ENCODE measurements at regions not wholly inside any gene's neighbourhood (a gene's known extent, or its start where the extent isn't known, plus 50 kb on each side); places are given as distances from the start of the nearest gene placed in this dataset.

- TF ChIP-seq, protein P1, sequence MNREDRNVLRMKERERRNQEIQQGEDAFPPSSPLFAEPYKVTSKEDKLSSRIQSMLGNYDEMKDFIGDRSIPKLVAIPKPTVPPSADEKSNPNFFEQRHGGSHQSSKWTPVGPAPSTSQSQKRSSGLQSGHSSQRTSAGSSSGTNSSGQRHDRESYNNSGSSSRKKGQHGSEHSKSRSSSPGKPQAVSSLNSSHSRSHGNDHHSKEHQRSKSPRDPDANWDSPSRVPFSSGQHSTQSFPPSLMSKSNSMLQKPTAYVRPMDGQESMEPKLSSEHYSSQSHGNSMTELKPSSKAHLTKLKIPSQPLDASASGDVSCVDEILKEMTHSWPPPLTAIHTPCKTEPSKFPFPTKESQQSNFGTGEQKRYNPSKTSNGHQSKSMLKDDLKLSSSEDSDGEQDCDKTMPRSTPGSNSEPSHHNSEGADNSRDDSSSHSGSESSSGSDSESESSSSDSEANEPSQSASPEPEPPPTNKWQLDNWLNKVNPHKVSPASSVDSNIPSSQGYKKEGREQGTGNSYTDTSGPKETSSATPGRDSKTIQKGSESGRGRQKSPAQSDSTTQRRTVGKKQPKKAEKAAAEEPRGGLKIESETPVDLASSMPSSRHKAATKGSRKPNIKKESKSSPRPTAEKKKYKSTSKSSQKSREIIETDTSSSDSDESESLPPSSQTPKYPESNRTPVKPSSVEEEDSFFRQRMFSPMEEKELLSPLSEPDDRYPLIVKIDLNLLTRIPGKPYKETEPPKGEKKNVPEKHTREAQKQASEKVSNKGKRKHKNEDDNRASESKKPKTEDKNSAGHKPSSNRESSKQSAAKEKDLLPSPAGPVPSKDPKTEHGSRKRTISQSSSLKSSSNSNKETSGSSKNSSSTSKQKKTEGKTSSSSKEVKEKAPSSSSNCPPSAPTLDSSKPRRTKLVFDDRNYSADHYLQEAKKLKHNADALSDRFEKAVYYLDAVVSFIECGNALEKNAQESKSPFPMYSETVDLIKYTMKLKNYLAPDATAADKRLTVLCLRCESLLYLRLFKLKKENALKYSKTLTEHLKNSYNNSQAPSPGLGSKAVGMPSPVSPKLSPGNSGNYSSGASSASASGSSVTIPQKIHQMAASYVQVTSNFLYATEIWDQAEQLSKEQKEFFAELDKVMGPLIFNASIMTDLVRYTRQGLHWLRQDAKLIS (CRISPR knock-in tag; IDR thresholded peaks at IDR 0.05; ENCODE audit: borderline replicate concordance): no peak
- TF ChIP-seq PRRX2 (CRISPR knock-in tag; IDR thresholded peaks at IDR 0.05) (no peak), MYBL2 (CRISPR knock-in tag; IDR thresholded peaks at IDR 0.05) (no peak), NR2C2 (CRISPR knock-in tag; IDR thresholded peaks at IDR 0.05) (no peak)
Measured at GRCh38 chr15:93378558-93378957, 289.5 kb upstream of the RGMA start (continued).

GRCh38 chr15:93372865-93373223, 283.8 kb upstream of the RGMA start:
- peaks cover 26% of the 10 kb centered on the region for H3K27me3 Mint-ChIP-seq (ENCODE audit: low read depth)
- TF ChIP-seq ZNF121 (CRISPR knock-in tag; IDR thresholded peaks at IDR 0.05) (no peak), TEAD1 (CRISPR knock-in tag; IDR thresholded peaks at IDR 0.05) (no peak), E2F5 (CRISPR knock-in tag; IDR thresholded peaks at IDR 0.05) (no peak)
- TF ChIP-seq, protein P2, sequence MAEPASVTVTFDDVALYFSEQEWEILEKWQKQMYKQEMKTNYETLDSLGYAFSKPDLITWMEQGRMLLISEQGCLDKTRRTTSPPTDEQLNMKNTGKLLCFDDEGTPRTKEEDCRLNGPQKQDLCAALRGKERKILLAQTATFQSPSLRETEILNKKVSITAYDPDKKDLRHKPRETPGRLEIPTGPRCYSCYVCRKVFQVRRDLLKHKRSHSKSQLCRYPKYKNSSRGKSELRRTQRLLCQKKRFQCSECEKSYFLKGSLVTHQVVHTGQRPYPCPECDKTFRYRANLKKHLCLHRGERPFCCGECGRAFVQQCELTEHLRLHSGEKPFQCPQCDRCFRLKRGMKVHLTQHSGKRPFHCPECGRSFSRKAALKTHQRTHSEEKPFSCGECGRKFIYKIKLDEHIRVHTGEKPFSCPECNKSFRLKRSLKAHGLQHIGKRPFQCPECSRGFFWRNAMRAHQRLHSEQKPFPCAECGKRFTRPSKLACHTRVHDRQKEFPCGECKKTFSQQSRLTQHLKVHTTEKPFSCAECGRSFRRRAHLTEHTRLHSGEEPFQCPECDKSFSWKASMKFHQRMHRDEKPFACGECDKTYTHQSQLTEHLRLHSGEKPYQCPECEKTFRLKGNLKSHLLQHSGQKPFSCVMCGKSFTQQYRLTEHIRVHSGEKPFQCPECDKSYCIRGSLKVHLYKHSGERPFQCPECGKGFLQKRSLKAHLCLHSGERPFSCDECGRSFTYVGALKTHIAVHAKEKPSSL (CRISPR knock-in tag; conservative IDR thresholded peaks at IDR 0.05): no peak
- H3K36me3 Mint-ChIP-seq: peaks cover 2% of the 10 kb centered on the region
- H3K4me3 Mint-ChIP-seq: no peak overlapping the region
- DNase-seq (ENCODE audit: low spot score): no peak
- peaks cover 11% of the 10 kb centered on the region for H3K9me3 Mint-ChIP-seq
- no peak for ATAC-seq
- peaks cover 10% of the 10 kb centered on the region for H3K4me1 Mint-ChIP-seq
- no peak overlapping the region for H3K27ac Mint-ChIP-seq
- ChIA-PET CTCF (no interaction called here), POLR2A (no interaction called here)

- H3K27ac Mint-ChIP-seq: no peak overlapping the region
- no peak overlapping the region for H3K4me3 Mint-ChIP-seq
- H3K4me1 Mint-ChIP-seq: peaks cover 8% of the 10 kb centered on the region
- CTCF ChIA-PET: no interaction called here
- H3K36me3 Mint-ChIP-seq: peaks cover 2% of the 10 kb centered on the region; the same call in 1 of the 2 replicates
- POLR2A ChIA-PET: no interaction called here
- DNase-seq (ENCODE audit: low spot score) (no peak), ATAC-seq (no peak)
- H3K9me3 Mint-ChIP-seq: peaks cover 8% of the 10 kb centered on the region
- peaks cover 23% of the 10 kb centered on the region for H3K27me3 Mint-ChIP-seq (ENCODE audit: low read depth)
- TF ChIP-seq MXD4 (CRISPR knock-in tag; IDR thresholded peaks at IDR 0.05; ENCODE audit: borderline replicate concordance) (no peak), ATF1 (CRISPR knock-in tag; IDR thresholded peaks at IDR 0.05) (no peak), PRDM15 (CRISPR knock-in tag; IDR thresholded peaks at IDR 0.05) (no peak), FOXK1 (CRISPR knock-in tag; IDR thresholded peaks at IDR 0.05) (no peak), NFATC4 (CRISPR knock-in tag; IDR thresholded peaks at IDR 0.05) (no peak), ZNF671 (CRISPR knock-in tag; IDR thresholded peaks at IDR 0.05) (no peak)
- TF ChIP-seq, protein P1 (CRISPR knock-in tag; IDR thresholded peaks at IDR 0.05; ENCODE audit: borderline replicate concordance): no peak
- TF ChIP-seq, protein P3, sequence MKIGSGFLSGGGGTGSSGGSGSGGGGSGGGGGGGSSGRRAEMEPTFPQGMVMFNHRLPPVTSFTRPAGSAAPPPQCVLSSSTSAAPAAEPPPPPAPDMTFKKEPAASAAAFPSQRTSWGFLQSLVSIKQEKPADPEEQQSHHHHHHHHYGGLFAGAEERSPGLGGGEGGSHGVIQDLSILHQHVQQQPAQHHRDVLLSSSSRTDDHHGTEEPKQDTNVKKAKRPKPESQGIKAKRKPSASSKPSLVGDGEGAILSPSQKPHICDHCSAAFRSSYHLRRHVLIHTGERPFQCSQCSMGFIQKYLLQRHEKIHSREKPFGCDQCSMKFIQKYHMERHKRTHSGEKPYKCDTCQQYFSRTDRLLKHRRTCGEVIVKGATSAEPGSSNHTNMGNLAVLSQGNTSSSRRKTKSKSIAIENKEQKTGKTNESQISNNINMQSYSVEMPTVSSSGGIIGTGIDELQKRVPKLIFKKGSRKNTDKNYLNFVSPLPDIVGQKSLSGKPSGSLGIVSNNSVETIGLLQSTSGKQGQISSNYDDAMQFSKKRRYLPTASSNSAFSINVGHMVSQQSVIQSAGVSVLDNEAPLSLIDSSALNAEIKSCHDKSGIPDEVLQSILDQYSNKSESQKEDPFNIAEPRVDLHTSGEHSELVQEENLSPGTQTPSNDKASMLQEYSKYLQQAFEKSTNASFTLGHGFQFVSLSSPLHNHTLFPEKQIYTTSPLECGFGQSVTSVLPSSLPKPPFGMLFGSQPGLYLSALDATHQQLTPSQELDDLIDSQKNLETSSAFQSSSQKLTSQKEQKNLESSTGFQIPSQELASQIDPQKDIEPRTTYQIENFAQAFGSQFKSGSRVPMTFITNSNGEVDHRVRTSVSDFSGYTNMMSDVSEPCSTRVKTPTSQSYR (CRISPR knock-in tag; IDR thresholded peaks at IDR 0.05): no peak
Measured at GRCh38 chr15:93372208-93372864, 283.3 kb upstream of the RGMA start.
